Upper lobe of right lung (tissue), 1 donor: ENCODE measurements at regions not wholly inside any gene's neighbourhood (a gene's known extent, or its start where the extent isn't known, plus 50 kb on each side); places are given as distances from the start of the nearest gene placed in this dataset.

Source experiments
- ATAC-seq: fragments of 200-7000 bp; cut with Tn5 transposase; one replicate; pipeline ENCODE4 v1.9.1; 2020; ENCODE audit warnings: mild to moderate bottlenecking, moderate library complexity
- DNase-seq: peaks from one replicate; pipeline ENCODE4 v3.0.0-alpha.2; 2020
- H3K27ac ChIP-seq: fragments of 200-600 bp; one replicate; pipeline ENCODE4 v1.8.0; 2022
- H3K27me3 ChIP-seq: fragments of 200-600 bp; one replicate; pipeline ENCODE4 v1.8.0; 2022; ENCODE audit warnings: mild to moderate bottlenecking
- H3K36me3 ChIP-seq: fragments of 200-600 bp; one replicate; pipeline ENCODE4 v1.8.0; 2022
- H3K4me1 ChIP-seq: fragments of 200-600 bp; one replicate; pipeline ENCODE4 v1.8.0; 2022
- H3K4me3 ChIP-seq: fragments of 200-600 bp; one replicate; pipeline ENCODE4 v1.8.0; 2022; ENCODE audit warnings: mild to moderate bottlenecking
- H3K9me3 ChIP-seq: fragments of 200-600 bp; one replicate; pipeline ENCODE4 v1.8.0; 2022
- CTCF ChIP-seq: fragments of 200-600 bp; IDR thresholded peaks from one replicate; pipeline ENCODE4 v1.8.0; 2022; ENCODE audit warnings: antibody characterized with exemption
- intact Hi-C: fragments of 100-400 bp; cut with DNase I; formaldehyde crosslinking; loops from one replicate; pipeline ENCODE4 v1.11.0; 2022
- donor health status: DM: no; HTN: yes; CAD: no; lungs with severe emphysema.

- intact Hi-C loops = no loop called here
- DNase-seq (no peak), ATAC-seq (no peak)
- TF ChIP-seq CTCF = no peak
- Histone ChIP-seq H3K4me3 (no peak overlapping the region), H3K4me1 (no peaks in the 10 kb centered on the region), H3K9me3 (no peaks in the 10 kb centered on the region), H3K27ac (no peak overlapping the region), H3K27me3 (no peaks in the 10 kb centered on the region), H3K36me3 (no peaks in the 10 kb centered on the region)
These were observed 93.7 kb upstream of the PMEPA1 start for GRCh38 chr20:57803508-57804005.

- Histone ChIP-seq H3K27me3 (no peaks in the 10 kb centered on the region), H3K36me3 (no peaks in the 10 kb centered on the region), H3K4me3 (no peak overlapping the region), H3K9me3 (no peaks in the 10 kb centered on the region), H3K4me1 (no peaks in the 10 kb centered on the region), H3K27ac (no peak overlapping the region)
- no peak for ATAC-seq
- TF ChIP-seq CTCF = no peak
- intact Hi-C loops = no loop called here
- no peak for DNase-seq
These were observed 93.1 kb upstream of the PMEPA1 start for GRCh38 chr20:57802765-57803507.

- H3K27ac ChIP-seq = no peak overlapping the region
- no peaks in the 10 kb centered on the region for H3K9me3 ChIP-seq
- H3K4me3 ChIP-seq = no peak overlapping the region
- TF ChIP-seq CTCF = no peak
- no peaks in the 10 kb centered on the region for H3K27me3 ChIP-seq
- H3K36me3 ChIP-seq = no peaks in the 10 kb centered on the region
- intact Hi-C loops = no loop called here
- H3K4me1 ChIP-seq = no peaks in the 10 kb centered on the region
- no peak for DNase-seq
- ATAC-seq = no peak
These were observed 91.8 kb upstream of the PMEPA1 start for GRCh38 chr20:57801581-57801980.

- no peak for TF ChIP-seq CTCF
- ATAC-seq (no peak), DNase-seq (no peak)
- intact Hi-C loops = no loop called here
- Histone ChIP-seq H3K4me3 (no peak overlapping the region), H3K36me3 (no peaks in the 10 kb centered on the region), H3K9me3 (no peaks in the 10 kb centered on the region), H3K4me1 (no peaks in the 10 kb centered on the region), H3K27me3 (no peaks in the 10 kb centered on the region), H3K27ac (no peak overlapping the region)
These were observed 91.1 kb upstream of the PMEPA1 start for GRCh38 chr20:57800791-57801430.

- no peak for TF ChIP-seq CTCF
- no peaks in the 10 kb centered on the region for H3K27me3 ChIP-seq
- H3K27ac ChIP-seq = no peak overlapping the region
- no peak overlapping the region for H3K4me3 ChIP-seq
- intact Hi-C loops = no loop called here
- no peaks in the 10 kb centered on the region for H3K4me1 ChIP-seq
- no peak for ATAC-seq
- H3K9me3 ChIP-seq = no peaks in the 10 kb centered on the region
- DNase-seq = no peak
- H3K36me3 ChIP-seq = no peaks in the 10 kb centered on the region
These were observed 87.6 kb upstream of the PMEPA1 start for GRCh38 chr20:57797401-57797800.
